Upper lobe of right lung (tissue), 1 donor: ENCODE measurements at regions not wholly inside any gene's neighbourhood (a gene's known extent, or its start where the extent isn't known, plus 50 kb on each side); places are given as distances from the start of the nearest gene placed in this dataset.

Experiments used
- ATAC-seq: fragments of 200-7000 bp; cut with Tn5 transposase; one replicate; pipeline ENCODE4 v1.9.1; 2020; ENCODE audit warnings: mild to moderate bottlenecking, moderate library complexity
- DNase-seq: peaks from one replicate; pipeline ENCODE4 v3.0.0-alpha.2; 2020
- H3K27ac ChIP-seq: fragments of 200-600 bp; one replicate; pipeline ENCODE4 v1.8.0; 2022
- H3K27me3 ChIP-seq: fragments of 200-600 bp; one replicate; pipeline ENCODE4 v1.8.0; 2022; ENCODE audit warnings: mild to moderate bottlenecking
- H3K36me3 ChIP-seq: fragments of 200-600 bp; one replicate; pipeline ENCODE4 v1.8.0; 2022
- H3K4me1 ChIP-seq: fragments of 200-600 bp; one replicate; pipeline ENCODE4 v1.8.0; 2022
- H3K4me3 ChIP-seq: fragments of 200-600 bp; one replicate; pipeline ENCODE4 v1.8.0; 2022; ENCODE audit warnings: mild to moderate bottlenecking
- H3K9me3 ChIP-seq: fragments of 200-600 bp; one replicate; pipeline ENCODE4 v1.8.0; 2022
- intact Hi-C: fragments of 100-400 bp; cut with DNase I; formaldehyde crosslinking; loops from one replicate; pipeline ENCODE4 v1.11.0; 2022
- TF ChIP-seq, protein P1 (sequence below): fragments of 200-600 bp; IDR thresholded peaks from one replicate; pipeline ENCODE4 v1.8.0; 2022; ENCODE audit warnings: antibody characterized with exemption
- donor health status: DM: no; HTN: yes; CAD: no; lungs with severe emphysema.

DNA sequence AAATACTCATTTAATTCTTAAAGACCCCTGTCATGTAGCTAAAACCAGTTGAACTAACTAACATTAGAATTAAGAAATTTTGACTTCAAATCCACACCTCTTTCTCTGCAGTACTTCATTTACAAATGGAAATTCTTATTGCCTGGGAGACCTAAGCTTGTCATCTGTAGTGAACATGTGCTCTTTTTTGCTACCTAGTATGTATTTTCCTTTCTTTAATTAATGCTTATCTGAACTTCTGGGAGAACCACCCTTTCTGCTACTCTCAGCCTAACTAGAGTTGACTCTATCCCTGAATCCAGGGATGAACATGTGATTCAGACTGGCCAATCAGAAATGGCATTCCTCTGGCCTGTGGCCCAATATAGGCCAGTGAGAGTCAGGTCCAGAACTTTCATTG, 75.9 kb upstream of the A1CF start:
- Histone ChIP-seq H3K9me3 (no peaks in the 10 kb centered on the region), H3K27ac (no peak overlapping the region), H3K27me3 (no peaks in the 10 kb centered on the region), H3K4me1 (no peaks in the 10 kb centered on the region), H3K36me3 (no peaks in the 10 kb centered on the region), H3K4me3 (no peak overlapping the region)
- ATAC-seq (no peak), DNase-seq (no peak)
- TF ChIP-seq, protein P1, sequence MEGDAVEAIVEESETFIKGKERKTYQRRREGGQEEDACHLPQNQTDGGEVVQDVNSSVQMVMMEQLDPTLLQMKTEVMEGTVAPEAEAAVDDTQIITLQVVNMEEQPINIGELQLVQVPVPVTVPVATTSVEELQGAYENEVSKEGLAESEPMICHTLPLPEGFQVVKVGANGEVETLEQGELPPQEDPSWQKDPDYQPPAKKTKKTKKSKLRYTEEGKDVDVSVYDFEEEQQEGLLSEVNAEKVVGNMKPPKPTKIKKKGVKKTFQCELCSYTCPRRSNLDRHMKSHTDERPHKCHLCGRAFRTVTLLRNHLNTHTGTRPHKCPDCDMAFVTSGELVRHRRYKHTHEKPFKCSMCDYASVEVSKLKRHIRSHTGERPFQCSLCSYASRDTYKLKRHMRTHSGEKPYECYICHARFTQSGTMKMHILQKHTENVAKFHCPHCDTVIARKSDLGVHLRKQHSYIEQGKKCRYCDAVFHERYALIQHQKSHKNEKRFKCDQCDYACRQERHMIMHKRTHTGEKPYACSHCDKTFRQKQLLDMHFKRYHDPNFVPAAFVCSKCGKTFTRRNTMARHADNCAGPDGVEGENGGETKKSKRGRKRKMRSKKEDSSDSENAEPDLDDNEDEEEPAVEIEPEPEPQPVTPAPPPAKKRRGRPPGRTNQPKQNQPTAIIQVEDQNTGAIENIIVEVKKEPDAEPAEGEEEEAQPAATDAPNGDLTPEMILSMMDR, result no peak
- intact Hi-C loops, result no loop called here

DNA sequence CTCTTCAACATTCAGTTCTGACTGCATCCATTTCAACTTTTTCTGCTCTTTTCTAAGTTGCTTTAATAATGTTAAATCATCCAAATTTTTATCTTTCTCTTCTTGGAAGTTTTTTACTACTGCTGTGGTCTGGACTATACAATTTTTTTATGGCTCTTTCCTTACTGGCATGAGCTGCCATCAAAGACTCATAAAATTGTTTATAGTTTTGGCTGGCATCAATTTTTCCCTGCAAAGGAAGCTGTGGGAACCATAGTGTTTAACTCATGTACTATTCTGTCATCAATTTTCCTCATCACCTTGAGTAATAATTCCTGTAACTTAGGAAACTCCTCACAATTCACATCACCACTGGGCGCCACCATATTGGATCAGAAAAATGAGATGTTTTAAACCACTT, 77.6 kb upstream of the A1CF start:
- Histone ChIP-seq H3K27ac (no peak overlapping the region), H3K4me3 (no peak overlapping the region), H3K4me1 (no peaks in the 10 kb centered on the region), H3K27me3 (no peaks in the 10 kb centered on the region), H3K36me3 (no peaks in the 10 kb centered on the region), H3K9me3 (no peaks in the 10 kb centered on the region)
- ATAC-seq, result no peak
- intact Hi-C loops, result no loop called here
- TF ChIP-seq, protein P1, result no peak
- DNase-seq, result no peak

DNA sequence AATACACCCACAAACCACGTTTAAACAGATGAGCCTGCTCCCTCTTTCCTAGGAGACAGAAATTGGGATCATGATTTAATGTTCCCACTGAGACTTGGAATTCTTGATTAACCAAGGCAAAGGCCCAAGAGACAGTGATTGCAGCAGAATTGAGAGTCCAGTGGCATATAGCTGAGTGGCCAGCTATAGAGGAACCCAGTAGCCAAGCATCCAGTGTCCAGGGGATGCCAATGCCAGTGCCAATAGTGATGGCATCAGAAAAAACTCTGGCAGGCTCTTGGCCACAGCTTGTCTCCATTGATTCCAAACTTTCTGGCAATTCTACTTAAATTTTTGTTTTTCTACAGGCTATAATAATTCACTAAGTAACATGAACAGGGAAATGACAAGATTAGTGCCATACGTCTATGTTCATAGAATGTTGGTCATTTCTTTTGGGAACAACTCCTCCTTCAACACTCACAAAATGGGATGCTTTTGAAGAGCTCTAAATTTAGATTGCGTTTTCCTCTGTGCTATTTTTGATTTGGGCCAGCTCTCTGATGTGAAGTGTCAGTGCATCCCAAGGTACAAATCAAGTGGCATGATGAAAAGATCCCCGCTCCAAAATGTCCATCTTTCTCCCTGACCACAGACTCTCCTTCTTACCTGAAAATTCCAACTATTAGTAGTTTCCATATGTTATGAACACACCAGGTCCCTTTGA, 83.1 kb upstream of the A1CF start:
- no peak overlapping the region for H3K27ac ChIP-seq
- no peaks in the 10 kb centered on the region for H3K27me3 ChIP-seq
- no peak for ATAC-seq
- intact Hi-C loops, result no loop called here
- no peaks in the 10 kb centered on the region for H3K36me3 ChIP-seq
- H3K4me3 ChIP-seq, result no peak overlapping the region
- H3K9me3 ChIP-seq, result no peaks in the 10 kb centered on the region
- TF ChIP-seq, protein P1, result no peak
- DNase-seq, result no peak
- H3K4me1 ChIP-seq, result no peaks in the 10 kb centered on the region

DNA sequence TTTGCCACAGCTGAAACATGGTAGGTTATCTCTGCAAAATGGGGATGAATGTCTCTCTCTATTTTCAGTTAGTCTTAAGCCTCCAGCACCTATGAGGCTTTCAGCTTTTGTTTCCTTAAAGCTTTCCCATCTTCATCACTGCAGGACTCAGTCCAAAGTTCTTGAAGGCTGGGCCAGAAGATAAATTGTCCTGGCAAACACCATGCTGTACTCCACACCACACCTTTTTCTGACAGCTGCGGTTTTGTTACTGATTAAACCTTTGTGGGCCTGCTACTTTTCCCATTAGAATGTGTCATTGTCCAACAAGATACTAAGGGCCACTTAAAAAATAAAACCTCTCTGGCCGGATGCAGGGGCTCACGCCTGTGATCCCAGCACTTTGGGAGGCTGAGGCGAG, 87.2 kb upstream of the A1CF start:
- Histone ChIP-seq H3K4me1 (no peaks in the 10 kb centered on the region), H3K4me3 (no peak overlapping the region), H3K9me3 (no peaks in the 10 kb centered on the region), H3K27ac (no peak overlapping the region), H3K27me3 (no peaks in the 10 kb centered on the region), H3K36me3 (no peaks in the 10 kb centered on the region)
- intact Hi-C loops, result no loop called here
- TF ChIP-seq, protein P1, result no peak
- ATAC-seq (no peak), DNase-seq (no peak)

- no peaks in the 10 kb centered on the region for H3K4me1 ChIP-seq
- intact Hi-C loops, result no loop called here
- no peaks in the 10 kb centered on the region for H3K27me3 ChIP-seq
- H3K4me3 ChIP-seq, result no peak overlapping the region
- no peak overlapping the region for H3K27ac ChIP-seq
- DNase-seq, result no peak
- no peak for ATAC-seq
- TF ChIP-seq, protein P1, result no peak
- no peaks in the 10 kb centered on the region for H3K9me3 ChIP-seq
- H3K36me3 ChIP-seq, result no peaks in the 10 kb centered on the region
Measured at GRCh38 chr10:50981385-50981784, 92.9 kb upstream of the PRKG1 start.

DNA sequence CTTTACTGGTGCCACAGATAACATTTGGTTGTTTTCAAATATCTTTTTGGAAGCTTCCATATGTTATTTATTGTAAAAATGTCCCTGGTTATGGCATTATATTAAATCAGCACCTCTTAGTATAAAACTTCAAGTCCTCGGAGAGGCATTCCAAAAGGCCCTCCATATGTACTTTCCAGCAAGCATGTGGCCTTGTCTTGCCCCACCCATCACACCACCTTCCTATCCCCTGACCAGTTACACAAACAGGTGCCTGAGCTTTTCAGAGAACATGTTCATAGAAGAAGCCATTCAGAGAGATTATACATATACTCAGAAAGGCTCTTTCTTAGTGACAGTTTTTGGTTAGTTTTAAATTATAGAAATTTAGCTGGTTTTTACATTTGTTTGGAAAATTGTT, 92.4 kb upstream of the PRKG1 start:
- TF ChIP-seq, protein P1, result no peak
- DNase-seq (no peak), ATAC-seq (peak; percentile 72)
- no peak overlapping the region for H3K27ac ChIP-seq
- intact Hi-C loops, result no loop called here
- no peaks in the 10 kb centered on the region for H3K27me3 ChIP-seq
- no peak overlapping the region for H3K4me3 ChIP-seq
- no peaks in the 10 kb centered on the region for H3K36me3 ChIP-seq
- H3K4me1 ChIP-seq, result no peaks in the 10 kb centered on the region
- no peaks in the 10 kb centered on the region for H3K9me3 ChIP-seq
